RWPE1 (cell line): ENCODE measurements at regions not wholly inside any gene's neighbourhood (a gene's known extent, or its start where the extent isn't known, plus 50 kb on each side); places are given as distances from the start of the nearest gene placed in this dataset.
"Not testable (repeated sequence)": the region's sequence is repeated elsewhere in the genome, so short reads cannot be mapped to it uniquely, and the experiment has no call there.

Source experiments
- CTCF ChIA-PET: fragments of 350-600 bp; sonication (Branson Sonifier 250); formaldehyde crosslinking; extraction: SDS; loops from one replicate; lab custom pipeline; 2021; lab: Yijun Ruan, JAX
- POLR2A ChIA-PET: fragments of 400-600 bp; formaldehyde crosslinking; extraction: SDS; loops from one replicate; lab custom pipeline; 2020; ENCODE audit warnings: antibody characterized with exemption; ENCODE audit not compliant: low non-redundant PET; lab: Yijun Ruan, JAX
- DNase-seq: peaks from one replicate; pipeline ENCODE4 v3.0.0; 2012; ENCODE audit warnings: low spot score
- H3K27ac ChIP-seq: fragments of 450-650 bp; 2 replicates; pipeline ENCODE4 v1.5.1; 2017
- TF ChIP-seq, protein P1 (sequence below): fragments of 450-650 bp; conservative IDR thresholded peaks from 2 replicates; pipeline ENCODE4 v1.5.1; 2017; ENCODE audit warnings: low read depth, mild to moderate bottlenecking

DNA sequence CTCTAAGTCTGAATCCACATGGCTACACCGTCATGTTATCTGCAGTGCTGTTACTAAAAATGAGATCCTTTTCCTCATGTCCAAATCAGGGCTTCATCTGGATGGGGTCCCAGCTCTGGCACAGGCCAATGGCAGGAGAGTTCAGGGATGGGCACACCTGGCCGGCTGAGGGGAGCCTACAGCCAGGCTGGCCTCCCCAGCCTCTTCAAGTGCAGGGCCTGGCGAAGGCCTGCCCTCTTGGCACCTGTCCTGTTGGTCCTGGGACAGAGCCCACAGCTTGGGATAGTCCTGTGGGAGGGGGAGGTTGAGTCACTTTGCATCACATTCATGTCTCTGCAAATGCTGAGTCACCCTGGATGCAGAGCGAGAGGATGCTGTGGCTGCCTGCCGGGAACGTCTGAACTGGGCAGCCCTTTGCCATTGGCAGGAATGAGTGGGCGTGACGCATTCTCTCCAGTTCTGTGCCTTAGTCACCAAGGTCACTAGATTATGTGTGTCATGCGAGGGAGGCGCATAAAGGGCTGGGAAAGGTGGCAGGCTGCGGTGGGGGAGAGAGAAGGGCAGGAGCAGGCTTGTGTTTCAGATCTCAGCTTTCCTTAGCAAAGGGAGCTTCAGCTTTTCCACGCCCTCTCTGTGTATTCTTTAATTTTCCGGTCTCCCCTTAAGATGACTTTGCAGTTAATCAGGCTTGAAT, 223.2 kb upstream of the ECI2 start:
- DNase-seq: peak; percentile 96
- TF ChIP-seq, protein P1, sequence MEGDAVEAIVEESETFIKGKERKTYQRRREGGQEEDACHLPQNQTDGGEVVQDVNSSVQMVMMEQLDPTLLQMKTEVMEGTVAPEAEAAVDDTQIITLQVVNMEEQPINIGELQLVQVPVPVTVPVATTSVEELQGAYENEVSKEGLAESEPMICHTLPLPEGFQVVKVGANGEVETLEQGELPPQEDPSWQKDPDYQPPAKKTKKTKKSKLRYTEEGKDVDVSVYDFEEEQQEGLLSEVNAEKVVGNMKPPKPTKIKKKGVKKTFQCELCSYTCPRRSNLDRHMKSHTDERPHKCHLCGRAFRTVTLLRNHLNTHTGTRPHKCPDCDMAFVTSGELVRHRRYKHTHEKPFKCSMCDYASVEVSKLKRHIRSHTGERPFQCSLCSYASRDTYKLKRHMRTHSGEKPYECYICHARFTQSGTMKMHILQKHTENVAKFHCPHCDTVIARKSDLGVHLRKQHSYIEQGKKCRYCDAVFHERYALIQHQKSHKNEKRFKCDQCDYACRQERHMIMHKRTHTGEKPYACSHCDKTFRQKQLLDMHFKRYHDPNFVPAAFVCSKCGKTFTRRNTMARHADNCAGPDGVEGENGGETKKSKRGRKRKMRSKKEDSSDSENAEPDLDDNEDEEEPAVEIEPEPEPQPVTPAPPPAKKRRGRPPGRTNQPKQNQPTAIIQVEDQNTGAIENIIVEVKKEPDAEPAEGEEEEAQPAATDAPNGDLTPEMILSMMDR: no peak
- ChIA-PET POLR2A (no interaction called here), CTCF (interaction anchor here (0.7 kb wide), 1 partner anchor 105 kb away, joined by 3 read pairs; no protein-coding TSS in a partner anchor)
- H3K27ac ChIP-seq: peak overlapping the region; percentile 98

DNA sequence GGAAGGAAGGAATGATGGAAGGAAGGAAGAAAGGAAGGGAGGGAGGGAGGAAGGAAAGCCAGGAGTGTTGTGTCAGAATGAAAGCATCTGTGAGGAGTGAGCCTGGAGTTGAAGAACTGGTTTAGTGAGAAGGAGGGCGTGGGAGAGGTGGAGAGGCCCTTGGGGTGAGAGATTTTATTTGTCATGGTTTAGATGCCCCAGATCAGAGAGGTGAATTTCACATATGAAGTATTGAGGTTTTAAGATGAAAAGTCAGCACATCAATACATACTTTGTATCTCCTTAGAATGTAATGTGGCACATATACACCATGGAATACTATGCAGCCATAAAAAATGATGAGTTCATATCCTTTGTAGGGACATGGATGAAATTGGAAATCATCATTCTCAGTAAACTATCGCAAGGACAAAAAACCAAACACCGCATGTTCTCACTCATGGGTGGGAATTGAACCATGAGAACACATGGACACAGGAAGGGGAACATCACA, 222.3 kb upstream of the ECI2 start:
- CTCF ChIA-PET: interaction anchor here (0.7 kb wide), 2 partner anchors 460 to 509 kb away, joined by 3 to 5 read pairs; no protein-coding TSS in a partner anchor
- peak overlapping the region; percentile 18 for H3K27ac ChIP-seq
- POLR2A ChIA-PET: not testable (repeated sequence)
- peak; percentile 65 for DNase-seq

DNA sequence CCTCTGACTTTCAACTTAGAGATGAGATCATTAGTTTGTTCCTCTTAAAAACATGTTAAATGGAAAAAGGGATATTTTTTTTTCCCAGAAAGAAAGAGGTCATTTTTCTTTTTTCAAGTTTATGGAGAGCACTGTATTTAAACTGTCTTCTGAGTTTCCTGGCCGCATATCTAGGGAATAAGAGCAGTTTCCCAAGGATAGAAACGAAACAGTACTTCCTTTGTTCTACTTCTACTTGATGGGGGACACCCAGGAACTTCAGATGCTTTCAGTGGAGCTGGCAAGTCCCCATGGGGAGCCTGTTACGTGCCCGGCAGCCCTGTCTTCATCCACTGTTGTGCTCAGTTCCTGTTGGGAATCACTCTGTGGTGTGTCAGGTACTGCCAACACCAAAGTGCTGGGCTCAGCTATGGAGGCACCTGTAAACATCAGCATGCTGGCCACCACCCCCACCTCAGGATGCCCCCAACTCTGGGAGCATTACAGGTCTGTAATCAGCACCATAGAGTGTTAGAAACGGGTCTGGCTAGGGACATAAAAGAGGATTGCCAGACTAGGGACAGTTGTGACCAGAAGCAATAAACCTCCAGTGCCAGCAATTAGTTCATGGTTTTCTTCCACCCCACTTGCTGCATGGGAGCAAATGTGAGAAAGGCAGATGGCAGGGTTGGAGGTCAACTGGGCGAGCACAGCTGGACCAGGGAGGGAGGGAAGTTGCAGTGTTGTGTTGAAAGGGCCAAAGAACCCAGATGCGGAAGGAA, 221.7 kb upstream of the ECI2 start:
- ChIA-PET POLR2A (no interaction called here), CTCF (interaction anchor here (0.7 kb wide), 2 partner anchors 461 to 510 kb away, joined by 3 to 5 read pairs; no protein-coding TSS in a partner anchor)
- no peak for DNase-seq
- peak overlapping the region; percentile 18 for H3K27ac ChIP-seq
- TF ChIP-seq, protein P1: no peak

DNA sequence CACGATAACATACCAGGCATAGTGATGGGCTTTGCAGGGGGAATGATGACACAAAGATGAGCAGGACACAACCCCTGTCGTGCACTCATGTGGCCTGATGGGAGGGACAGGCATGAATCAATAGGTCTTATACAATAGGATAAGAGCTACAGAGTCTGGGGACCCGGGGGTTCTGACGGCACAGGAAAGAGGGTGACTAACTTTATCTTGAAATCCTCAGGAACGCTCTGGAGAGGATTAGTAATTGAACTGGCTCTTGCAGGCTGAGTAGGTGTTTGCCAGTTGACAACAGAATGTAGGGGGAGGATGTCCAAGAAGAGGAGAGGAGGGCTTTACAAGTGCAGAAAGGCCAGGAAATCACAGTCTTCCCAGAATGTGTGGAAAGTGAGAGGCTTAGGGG, 219.9 kb upstream of the ECI2 start:
- ChIA-PET POLR2A (no interaction called here), CTCF (interaction anchor here (0.5 kb wide), 1 partner anchor 582 kb away, joined by 3 read pairs; no protein-coding TSS in a partner anchor)
- TF ChIP-seq, protein P1: no peak
- peak overlapping the region; percentile 57; the same call in 1 of the 2 replicates for H3K27ac ChIP-seq
- DNase-seq: peak; percentile 59

DNA sequence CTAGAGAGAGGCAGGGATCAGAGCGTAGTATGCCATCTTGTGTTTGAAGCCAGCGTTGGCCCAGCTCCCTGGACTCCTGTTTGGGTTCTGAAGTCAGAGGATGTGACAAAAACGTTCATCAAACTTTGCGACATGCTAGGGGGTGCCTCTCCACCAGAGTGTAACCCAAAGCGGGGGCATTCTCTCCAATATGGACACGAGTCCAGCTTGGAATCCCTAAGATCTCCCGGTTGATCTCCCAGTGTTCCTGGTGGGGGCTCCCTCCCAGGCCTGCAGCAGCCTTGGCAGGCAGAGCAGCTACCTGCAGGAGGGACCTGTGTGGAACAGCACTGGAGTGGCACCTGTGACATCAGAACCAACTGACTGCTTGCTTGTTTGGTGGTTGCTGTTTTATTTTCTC, 218.8 kb upstream of the ECI2 start:
- TF ChIP-seq, protein P1: no peak
- H3K27ac ChIP-seq: peak overlapping the region; percentile 88; the same call in 1 of the 2 replicates
- no peak for DNase-seq
- ChIA-PET CTCF (no interaction called here), POLR2A (no interaction called here)

DNA sequence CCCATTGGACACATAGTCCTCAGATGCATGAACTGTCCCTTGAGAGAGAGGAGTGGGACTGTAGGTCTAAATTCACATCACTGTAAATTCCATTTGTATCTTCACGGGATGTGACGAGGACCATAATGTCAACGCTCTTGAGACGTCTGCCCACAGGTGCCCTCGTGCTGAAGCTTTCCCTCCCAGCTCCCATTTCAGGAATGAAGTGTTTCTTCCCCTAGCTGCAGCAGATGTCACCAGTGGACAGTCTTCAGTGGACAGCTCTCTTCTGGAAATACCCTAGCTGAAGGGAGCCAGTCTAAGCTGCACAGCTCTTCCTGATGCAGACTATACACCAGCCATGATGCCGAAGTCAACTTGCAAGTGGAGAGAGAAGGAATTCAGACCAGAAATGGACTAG, 217.4 kb upstream of the ECI2 start:
- ChIA-PET CTCF (interaction anchor here (0.8 to 0.9 kb wide), 2 partner anchors 39 to 231 kb away, joined by 4 to 5 read pairs; no protein-coding TSS in a partner anchor), POLR2A (no interaction called here)
- DNase-seq: no peak
- TF ChIP-seq, protein P1: no peak
- H3K27ac ChIP-seq: peak overlapping the region; percentile 88
